H1 (cell line): ENCODE measurements at regions not wholly inside any gene's neighbourhood (a gene's known extent, or its start where the extent isn't known, plus 50 kb on each side); places are given as distances from the start of the nearest gene placed in this dataset.

Source experiments
- HDAC2 ChIP-seq, 2 experiments: fragments of 300-600 bp in 1 of 2; sonication (generic) in 1 of 2; IDR thresholded peaks; 2 replicates each; pipeline ENCODE4 v1.6.1; 2011 to 2012; ENCODE audit warnings: low read depth in 2 of 2, low read length in 2 of 2, mild to moderate bottlenecking in 2 of 2, moderate library complexity in 2 of 2, borderline replicate concordance in 1 of 2, inconsistent platforms in 1 of 2

DNA sequence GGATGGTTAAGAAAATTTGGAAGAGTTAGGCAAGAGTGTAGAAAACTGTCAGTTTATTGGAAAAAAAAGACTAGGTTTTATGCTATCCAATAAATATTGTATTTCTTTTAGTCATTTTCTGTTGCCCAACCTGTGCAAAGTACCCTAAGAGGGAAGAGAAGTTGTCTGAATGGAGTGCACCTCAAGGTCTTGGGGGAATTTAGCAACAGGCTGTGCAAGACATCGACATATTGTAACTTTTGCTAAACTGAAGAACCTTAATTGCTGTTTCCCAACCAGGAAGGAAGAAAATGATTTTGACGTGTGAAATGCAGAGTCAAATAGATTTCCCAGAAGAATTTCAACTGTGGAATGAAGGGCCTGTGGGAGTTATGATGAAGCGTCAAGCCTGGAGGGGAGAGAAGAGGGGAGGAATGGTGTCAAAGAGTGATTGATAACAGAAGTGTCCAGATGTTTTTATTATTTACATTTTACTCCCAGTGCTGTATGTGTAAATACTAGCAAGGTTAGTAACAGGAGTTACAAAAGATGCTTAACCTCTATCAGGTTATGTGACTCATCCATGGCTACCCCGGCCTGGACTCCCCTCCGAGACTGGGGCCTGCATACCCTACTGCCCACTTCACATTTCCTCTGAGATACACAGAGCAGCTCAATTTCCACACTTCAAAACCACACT is 246.8 kb downstream of the MYLK4 start (continued):
- no peak for TF ChIP-seq HDAC2 (IDR thresholded peaks at IDR 0.05; ENCODE audit: borderline replicate concordance in 1 of 2, low read depth in 2 of 2, low read length in 2 of 2)
